HFF-Myc (cell line): ENCODE measurements at regions not wholly inside any gene's neighbourhood (a gene's known extent, or its start where the extent isn't known, plus 50 kb on each side); places are given as distances from the start of the nearest gene placed in this dataset.

Experiments
- DNase-seq: peaks from one replicate; pipeline ENCODE4 v3.0.0-alpha.2; 2011; ENCODE audit warnings: low read depth; ENCODE audit errors: extremely low read depth
- H3K4me3 ChIP-seq: replicated peaks from 2 replicates; pipeline ENCODE4 v1.5.1; 2011; ENCODE audit warnings: low read depth, mild to moderate bottlenecking, control low read depth, low read length
- TF ChIP-seq, protein P1 (sequence below): IDR thresholded peaks from 2 replicates; pipeline ENCODE4 v1.5.1; 2012; ENCODE audit warnings: mild to moderate bottlenecking, low read depth, low read length, control low read depth; ENCODE audit errors: missing control alignments

DNA sequence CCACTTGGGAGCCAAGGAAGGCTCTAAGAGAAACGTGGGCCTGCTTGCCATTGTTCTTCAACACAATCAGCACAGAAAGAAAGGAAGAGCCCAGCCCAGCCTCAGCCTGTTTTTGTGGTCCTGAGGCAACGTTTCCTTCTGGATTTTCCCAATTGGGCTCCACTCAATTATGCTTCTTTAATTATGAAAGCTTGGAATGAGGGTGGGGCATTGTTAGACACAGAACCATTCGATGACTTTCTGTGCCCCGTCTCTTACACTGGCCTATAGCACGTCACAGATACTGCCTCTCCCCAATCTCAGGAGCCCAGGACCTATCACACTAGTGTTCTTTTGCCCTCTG lies 207.4 kb downstream of the ZFP36L2 start:
- TF ChIP-seq, protein P1, sequence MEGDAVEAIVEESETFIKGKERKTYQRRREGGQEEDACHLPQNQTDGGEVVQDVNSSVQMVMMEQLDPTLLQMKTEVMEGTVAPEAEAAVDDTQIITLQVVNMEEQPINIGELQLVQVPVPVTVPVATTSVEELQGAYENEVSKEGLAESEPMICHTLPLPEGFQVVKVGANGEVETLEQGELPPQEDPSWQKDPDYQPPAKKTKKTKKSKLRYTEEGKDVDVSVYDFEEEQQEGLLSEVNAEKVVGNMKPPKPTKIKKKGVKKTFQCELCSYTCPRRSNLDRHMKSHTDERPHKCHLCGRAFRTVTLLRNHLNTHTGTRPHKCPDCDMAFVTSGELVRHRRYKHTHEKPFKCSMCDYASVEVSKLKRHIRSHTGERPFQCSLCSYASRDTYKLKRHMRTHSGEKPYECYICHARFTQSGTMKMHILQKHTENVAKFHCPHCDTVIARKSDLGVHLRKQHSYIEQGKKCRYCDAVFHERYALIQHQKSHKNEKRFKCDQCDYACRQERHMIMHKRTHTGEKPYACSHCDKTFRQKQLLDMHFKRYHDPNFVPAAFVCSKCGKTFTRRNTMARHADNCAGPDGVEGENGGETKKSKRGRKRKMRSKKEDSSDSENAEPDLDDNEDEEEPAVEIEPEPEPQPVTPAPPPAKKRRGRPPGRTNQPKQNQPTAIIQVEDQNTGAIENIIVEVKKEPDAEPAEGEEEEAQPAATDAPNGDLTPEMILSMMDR: no peak

GRCh38 chr2:43018179-43019024 lies 208.0 kb downstream of the ZFP36L2 start:
- TF ChIP-seq, protein P1: no peak
- no peak for DNase-seq
- no peak overlapping the region for H3K4me3 ChIP-seq

More for the DNA sequence above, 207.4 kb downstream of the ZFP36L2 start:
- no peak overlapping the region for H3K4me3 ChIP-seq
- DNase-seq: no peak

GRCh38 chr2:43013821-43014345 lies 212.5 kb downstream of the ZFP36L2 start:
- no peak for DNase-seq
- TF ChIP-seq, protein P1: no peak

DNA sequence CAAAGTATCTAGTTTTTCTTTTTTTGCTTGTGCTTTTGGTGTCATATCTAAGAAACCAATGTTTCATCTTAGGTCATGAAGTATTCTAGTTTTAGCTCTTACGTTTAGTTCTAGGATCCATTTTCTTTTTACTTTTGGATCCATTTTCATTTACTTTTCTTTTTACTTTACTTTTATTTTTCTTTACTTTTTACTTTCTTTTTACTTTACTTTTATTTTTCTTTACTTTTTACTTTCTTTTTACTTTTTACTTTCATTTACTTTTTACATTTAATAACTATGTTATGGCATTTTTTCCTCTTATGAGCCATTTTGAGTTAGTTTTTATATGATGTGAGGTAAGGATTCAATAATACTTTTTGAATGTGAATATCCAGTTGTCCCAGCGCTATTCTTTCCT lies 213.4 kb downstream of the ZFP36L2 start:
- TF ChIP-seq, protein P1: no peak
- DNase-seq: no peak
- no peak overlapping the region for H3K4me3 ChIP-seq

More at GRCh38 chr2:43013821-43014345, 212.5 kb downstream of the ZFP36L2 start:
- no peak overlapping the region for H3K4me3 ChIP-seq

DNA sequence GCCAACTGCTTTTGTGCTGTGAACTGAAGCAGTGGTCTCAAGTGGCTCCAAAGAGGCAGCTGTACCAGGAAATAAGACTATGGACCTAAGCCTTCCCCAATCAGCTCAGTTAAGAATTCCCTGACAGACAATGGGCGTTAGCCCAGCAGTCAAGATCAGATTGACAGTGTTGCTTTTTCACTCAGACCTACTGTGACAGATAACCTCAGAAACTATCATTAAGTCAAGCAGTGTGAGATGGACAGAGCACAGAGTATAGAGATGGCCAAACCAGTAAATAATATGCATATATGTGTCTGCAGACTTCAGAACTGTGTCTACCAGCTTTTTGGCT lies 215.3 kb downstream of the ZFP36L2 start:
- TF ChIP-seq, protein P1: no peak

DNA sequence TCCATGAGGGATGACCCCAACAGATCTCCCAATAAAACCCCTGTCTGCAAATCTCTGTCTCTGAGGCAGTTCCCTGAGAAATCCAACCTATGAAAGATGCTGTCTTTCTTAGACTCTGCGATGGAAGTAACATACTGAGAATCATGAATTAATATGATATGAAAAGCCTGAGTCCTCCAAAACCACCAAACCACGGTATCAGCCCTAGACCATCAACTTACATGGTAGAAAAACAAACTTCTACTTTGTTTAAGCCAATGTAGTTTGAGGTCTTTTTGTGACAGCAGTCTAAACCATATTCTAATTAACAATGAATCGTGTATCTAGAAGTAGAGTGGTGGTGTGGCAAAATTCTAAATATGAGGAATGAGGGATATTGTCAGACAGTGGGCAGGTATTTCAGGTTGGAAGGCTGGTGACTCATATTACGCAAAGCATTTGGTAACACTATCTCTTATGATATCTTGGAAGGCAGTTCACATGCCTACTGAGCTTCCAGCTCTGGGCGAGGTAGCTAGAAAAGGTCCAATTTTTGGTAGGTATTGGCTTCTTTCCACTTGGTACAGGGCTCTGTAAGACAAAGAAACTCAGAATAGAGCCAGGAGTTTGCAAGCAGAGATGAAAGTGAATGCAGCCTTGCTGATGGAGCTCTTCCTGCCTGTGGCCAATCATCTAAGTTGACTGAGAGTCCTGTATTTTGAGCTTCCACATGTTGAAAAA lies 215.8 kb downstream of the ZFP36L2 start:
- H3K4me3 ChIP-seq: no peak overlapping the region
- TF ChIP-seq, protein P1: no peak
- DNase-seq: no peak

More for the DNA sequence above, 215.3 kb downstream of the ZFP36L2 start:
- no peak for DNase-seq
- no peak overlapping the region for H3K4me3 ChIP-seq
